ENCODE measurements at regions not wholly inside any gene's neighbourhood (a gene's known extent, or its start where the extent isn't known, plus 50 kb on each side); places are given as distances from the start of the nearest gene placed in this dataset.

- TF ChIP-seq POLR2AphosphoS5 (IDR thresholded peaks at IDR 0.05) = no peak
- TF ChIP-seq CTCF (IDR thresholded peaks at IDR 0.05) = no peak
Observed at GRCh38 chr6:166691746-166692145, 64.7 kb upstream of the RPS6KA2 start.
